HEK293T (cell line): ENCODE measurements at regions not wholly inside any gene's neighbourhood (a gene's known extent, or its start where the extent isn't known, plus 50 kb on each side); places are given as distances from the start of the nearest gene placed in this dataset.

ENCODE experiments used
- ARNT ChIP-seq: fragments of 450-650 bp; IDR thresholded peaks from 2 replicates; pipeline ENCODE4 v1.6.1; 2017; ENCODE audit warnings: mild to moderate bottlenecking
- BHLHE40 ChIP-seq: fragments of 450-650 bp; IDR thresholded peaks from 2 replicates; pipeline ENCODE4 v1.6.1; 2016; ENCODE audit warnings: mild to moderate bottlenecking, moderate library complexity, borderline replicate concordance
- CTBP1 ChIP-seq: fragments of 450-650 bp; IDR thresholded peaks from 2 replicates; pipeline ENCODE4 v1.6.1; 2016; ENCODE audit warnings: borderline replicate concordance
- FOXA1 ChIP-seq: fragments of 450-650 bp; IDR thresholded peaks from 2 replicates; pipeline ENCODE4 v1.6.1; 2016; ENCODE audit warnings: mild to moderate bottlenecking
- FOXK2 ChIP-seq: fragments of 450-650 bp; IDR thresholded peaks from 2 replicates; pipeline ENCODE4 v1.6.1; 2016; ENCODE audit warnings: mild to moderate bottlenecking
- FOXM1 ChIP-seq: fragments of 450-650 bp; IDR thresholded peaks from 2 replicates; pipeline ENCODE4 v1.6.1; 2017; ENCODE audit warnings: mild to moderate bottlenecking, borderline replicate concordance
- HDGF ChIP-seq: fragments of 450-650 bp; IDR thresholded peaks from 2 replicates; pipeline ENCODE4 v1.6.1; 2017; ENCODE audit warnings: antibody characterized with exemption, borderline replicate concordance
- LEF1 ChIP-seq: fragments of 450-650 bp; IDR thresholded peaks from 2 replicates; pipeline ENCODE4 v1.6.1; 2017; ENCODE audit warnings: mild to moderate bottlenecking, borderline replicate concordance
- SP1 ChIP-seq: fragments of 450-650 bp; IDR thresholded peaks from 2 replicates; pipeline ENCODE4 v1.6.1; 2017
- SUZ12 ChIP-seq: fragments of 450-650 bp; IDR thresholded peaks from 2 replicates; pipeline ENCODE4 v1.6.1; 2016; ENCODE audit warnings: mild to moderate bottlenecking
- TARDBP ChIP-seq: fragments of 450-650 bp; IDR thresholded peaks from 2 replicates; pipeline ENCODE4 v1.6.1; 2016
- ZNF384 ChIP-seq: fragments of 450-650 bp; IDR thresholded peaks from 2 replicates; pipeline ENCODE4 v1.6.1; 2016

GRCh38 chr1:162924179-162924578, 63.2 kb upstream of the CCDC190 start:
- no peak for TF ChIP-seq SUZ12
- TF ChIP-seq FOXM1, result no peak
- no peak for TF ChIP-seq ARNT
- TF ChIP-seq FOXA1, result no peak
- TF ChIP-seq FOXK2, result no peak
- no peak for TF ChIP-seq BHLHE40
- no peak for TF ChIP-seq LEF1
- no peak for TF ChIP-seq SP1
- TF ChIP-seq TARDBP, result no peak
- TF ChIP-seq CTBP1, result no peak
- TF ChIP-seq ZNF384, result no peak
- TF ChIP-seq HDGF, result no peak
